ENCODE measurements at regions not wholly inside any gene's neighbourhood (a gene's known extent, or its start where the extent isn't known, plus 50 kb on each side); places are given as distances from the start of the nearest gene placed in this dataset.

DNA sequence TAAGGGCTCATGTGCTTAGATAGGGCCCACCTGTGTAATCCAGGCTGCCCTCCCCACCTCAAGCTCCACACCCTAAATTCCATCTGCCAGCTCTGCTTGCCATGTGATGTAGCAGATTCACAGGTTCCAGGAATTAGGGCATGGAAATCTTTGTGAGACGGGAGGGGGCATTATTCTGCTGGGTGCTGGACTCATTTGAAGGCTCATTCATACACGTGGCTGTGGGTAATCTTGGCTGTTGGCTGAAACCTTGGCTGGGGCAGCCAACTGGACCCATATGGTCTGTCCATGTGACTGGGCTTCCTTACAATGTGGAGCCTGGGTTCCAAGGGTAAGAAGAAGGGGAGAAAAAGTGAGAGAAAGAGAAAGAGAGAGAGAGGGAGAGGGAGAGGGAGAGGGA lies 115.1 kb downstream of the CYLD start:
- TF ChIP-seq POLR2AphosphoS5 (IDR thresholded peaks at IDR 0.05; ENCODE audit: low read depth, low read length) = no peak
- no peak for TF ChIP-seq PAX5 (IDR thresholded peaks at IDR 0.05; ENCODE audit: insufficient read depth, low read length, severe bottlenecking)
